ENCODE measurements at regions not wholly inside any gene's neighbourhood (a gene's known extent, or its start where the extent isn't known, plus 50 kb on each side); places are given as distances from the start of the nearest gene placed in this dataset.

GRCh38 chr2:215805493-215805892, 207.9 kb downstream of the MREG start:
- H3K9me1 ChIP-seq (ENCODE audit: control insufficient read depth, insufficient read depth, low read length): no peaks in the 10 kb centered on the region
- H3K4me3 ChIP-seq: no peak overlapping the region
- ChIA-PET POLR2A (interaction anchor here (0.6 kb wide), 1 partner anchor 584 kb away, joined by 3 read pairs; no protein-coding TSS in a partner anchor), CTCF (ENCODE audit: low intra/inter-chr PET ratio) (no interaction called here)
- H3K27me3 ChIP-seq (ENCODE audit: control insufficient read depth in 2 of 2, insufficient read depth in 2 of 2, low read length in 2 of 2): no peaks in the 10 kb centered on the region
- H3K27ac ChIP-seq (ENCODE audit: extremely low read depth, low read depth, low read length): no peak overlapping the region
- no peak overlapping the region for H3K9ac ChIP-seq (ENCODE audit: insufficient read depth in 1 of 2, low read depth in 2 of 2, low read length in 2 of 2)
- H3K79me2 ChIP-seq (ENCODE audit: control insufficient read depth, insufficient read depth, low read length): no peaks in the 10 kb centered on the region
- ATAC-seq (no peak), DNase-seq (ENCODE audit: extremely low read depth in 1 of 4, low spot score in 3 of 4) (no peak), FAIRE-seq (no peak)
- H3K9me3 ChIP-seq (replicated peaks; ENCODE audit: control insufficient read depth, insufficient read depth, low read depth, low read length): no peaks in the 10 kb centered on the region
- intact Hi-C loops (cut with micrococcal nuclease) (no loop called here), in situ Hi-C loops (cut with MboI) (no loop called here)
- H3K4me1 ChIP-seq (replicated peaks in 1 of 2; ENCODE audit: control insufficient read depth in 2 of 2, insufficient read depth in 2 of 2, low read length in 2 of 2): peaks cover 0 to 4% of the 10 kb centered on the region in 2 experiments; a peak in 1 of 5 replicates
- WGBS (ENCODE audit: insufficient coverage, low coverage, missing lambda C conversion rate): 94% methylated on average over 3 of the region's 3 CpGs
- no peak overlapping the region for H3K4me2 ChIP-seq (ENCODE audit: insufficient read depth, low read length)
- no peaks in the 10 kb centered on the region for H3K36me3 ChIP-seq (ENCODE audit: control insufficient read depth, insufficient read depth, low read length)
- no peak overlapping the region for H2AFZ ChIP-seq (ENCODE audit: low read depth, low read length)
- no peaks in the 10 kb centered on the region for H4K20me1 ChIP-seq (replicated peaks; ENCODE audit: control insufficient read depth, insufficient read depth, low read length)
- BruUV-seq (replicated peaks): no TSS peak
- TF ChIP-seq CBX8 (IDR thresholded peaks at IDR 0.05; ENCODE audit: borderline replicate concordance, extremely low read depth, low read depth, low read length, poor library complexity, severe bottlenecking) (no peak), TEAD2 (tag; IDR thresholded peaks at IDR 0.05) (no peak), PREB (CRISPR knock-in tag; IDR thresholded peaks at IDR 0.05) (no peak), ZBTB33 (CRISPR knock-in tag; IDR thresholded peaks at IDR 0.05) (no peak), ZFP30 (CRISPR knock-in tag; IDR thresholded peaks at IDR 0.05; ENCODE audit: borderline replicate concordance) (no peak), PHF21A (IDR thresholded peaks at IDR 0.05; ENCODE audit: borderline replicate concordance, low read depth) (no peak), HDAC2 (IDR thresholded peaks at IDR 0.05) (no peak), UBTF (IDR thresholded peaks at IDR 0.05; ENCODE audit: borderline replicate concordance in 1 of 2, low read depth in 2 of 2, low read length in 2 of 2) (no peak), DMBX1 (CRISPR knock-in tag; IDR thresholded peaks at IDR 0.05; ENCODE audit: borderline replicate concordance) (no peak), FOXM1 (IDR thresholded peaks at IDR 0.05; ENCODE audit: low read depth) (no peak), FOXM1 (CRISPR knock-in tag; IDR thresholded peaks at IDR 0.05; ENCODE audit: low read depth) (no peak), ZNF511 (CRISPR knock-in tag; IDR thresholded peaks at IDR 0.05) (no peak), ZNF717 (CRISPR knock-in tag; IDR thresholded peaks at IDR 0.05) (no peak), FOS (IDR thresholded peaks at IDR 0.05; ENCODE audit: extremely low read depth, insufficient read length) (no peak), ETS1 (conservative IDR thresholded peaks at IDR 0.05; ENCODE audit: control insufficient read depth, low read depth, low read length) (no peak)
